ENCODE measurements at regions not wholly inside any gene's neighbourhood (a gene's known extent, or its start where the extent isn't known, plus 50 kb on each side); places are given as distances from the start of the nearest gene placed in this dataset.

GRCh38 chr5:89359046-89359445 lies 476.1 kb upstream of the MEF2C start (continued):
- TF ChIP-seq CREB1 (IDR thresholded peaks at IDR 0.05) (no peak), SUZ12 (IDR thresholded peaks at IDR 0.05; ENCODE audit: low read length) (no peak), JUN (IDR thresholded peaks at IDR 0.05; ENCODE audit: low read depth, low read length) (no peak), FOSL1 (IDR thresholded peaks at IDR 0.05; ENCODE audit: insufficient read depth, low read depth, low read length) (no peak), CHD2 (IDR thresholded peaks at IDR 0.05; ENCODE audit: low read length) (no peak), POLR2AphosphoS5 (IDR thresholded peaks at IDR 0.05; ENCODE audit: low read depth, low read length) (no peak), SIX5 (IDR thresholded peaks at IDR 0.05; ENCODE audit: low read depth, low read length) (no peak)
